Psoas muscle (tissue), 7 donors: ENCODE measurements at regions not wholly inside any gene's neighbourhood (a gene's known extent, or its start where the extent isn't known, plus 50 kb on each side); places are given as distances from the start of the nearest gene placed in this dataset.

Experiments
- ATAC-seq, 4 donors: fragments of 200-7000 bp; cut with Tn5 transposase; one replicate each; pipeline ENCODE4 v1.9.1; 2020; ENCODE audit warnings: moderate library complexity in 3 of 4, mild to moderate bottlenecking in 2 of 4
- DNase-seq, 2 donors: peaks; one replicate each; pipeline ENCODE4 v3.0.0-alpha.2; 2020
- H3K27ac ChIP-seq: fragments of 200-600 bp; one replicate; pipeline ENCODE4 v1.8.0; 2022
- H3K27me3 ChIP-seq, 3 donors: fragments of 200-600 bp in 1 of 3; one replicate each; pipeline versions ENCODE4 v1.6.1 to v1.8.0; 2013 to 2022; ENCODE audit warnings: low read length in 2 of 3, mild to moderate bottlenecking in 2 of 3, moderate library complexity in 1 of 3; ENCODE audit not compliant: insufficient read depth in 3 of 3
- H3K36me3 ChIP-seq, 2 donors: fragments of 200-600 bp in 1 of 2; one replicate each; pipeline versions ENCODE4 v1.6.1 to v1.8.0; 2013 to 2022; ENCODE audit warnings: low read depth in 1 of 2, mild to moderate bottlenecking in 1 of 2, moderate library complexity in 1 of 2; ENCODE audit not compliant: insufficient read depth in 1 of 2
- H3K4me1 ChIP-seq: fragments of 200-600 bp; one replicate; pipeline ENCODE4 v1.8.0; 2022
- H3K4me3 ChIP-seq: fragments of 200-600 bp; one replicate; pipeline ENCODE4 v1.8.0; 2022; ENCODE audit warnings: mild to moderate bottlenecking
- H3K9me3 ChIP-seq: fragments of 200-600 bp; one replicate; pipeline ENCODE4 v1.8.0; 2022
- CTCF ChIP-seq: fragments of 200-600 bp; IDR thresholded peaks from one replicate; pipeline ENCODE4 v1.8.0; 2022; ENCODE audit warnings: antibody characterized with exemption
- WGBS, 3 donors: extraction: QIAGEN DNeasy Blood & Tissue Kit; methylation state at CpG; one replicate each; pipeline versions ENCODE4 v1.1.6 to v1.1.7; 2013; 5-methylcytosine and 5-hydroxymethylcytosine counted together
- intact Hi-C, 2 donors: fragments of 100-400 bp; cut with DNase I; formaldehyde crosslinking; loops; one replicate each; pipeline versions ENCODE4 v1.11.0 to v1.14.2; 2022
- donor health status: healthy with polysubstance abuse.
- donor health status: DM: no; HTN: no; CAD: no; lungs with moderate emphysema.
- donor health status: Bipolar disorder and iron deficiency.
- donor health status: healthy.
- donor health status: DM: yes; HTN: yes; CAD: no.
- donor health status: DM: no; HTN: no; CAD: no.
- donor health status: DM: yes; HTN: yes; CAD: no.

DNA sequence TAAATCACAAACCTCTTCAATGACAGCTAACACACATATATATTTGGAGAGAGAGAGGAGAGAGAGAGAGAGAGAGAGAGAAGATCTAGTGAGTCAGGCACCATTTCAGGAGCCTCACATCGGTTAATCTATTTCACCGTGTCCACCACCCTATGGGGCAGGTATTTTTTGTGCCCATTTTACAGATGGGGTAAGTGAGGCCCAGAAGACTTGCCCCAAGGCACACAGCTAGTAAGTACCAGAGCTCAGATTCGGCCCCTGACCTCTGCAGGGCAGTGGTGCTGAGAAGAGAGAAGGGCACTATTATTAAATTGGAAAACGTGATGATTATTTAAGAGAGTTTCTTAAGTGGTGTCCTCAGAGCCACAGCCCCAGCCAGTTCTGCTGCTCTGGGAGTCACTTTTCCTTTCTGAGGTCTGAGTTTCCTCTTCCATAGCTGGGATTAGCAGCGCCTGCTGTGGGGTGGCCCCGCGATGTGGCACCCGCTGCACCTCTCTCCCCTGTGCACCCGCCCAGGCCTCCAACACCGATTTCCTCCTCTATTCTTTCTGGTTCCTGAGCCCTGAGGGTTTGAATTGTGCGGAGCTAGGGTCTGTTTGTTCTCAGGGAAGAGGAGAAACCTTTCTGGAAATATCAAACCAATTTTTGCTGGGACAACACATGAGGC, 303.9 kb downstream of the IRF8 start:
- no peaks in the 10 kb centered on the region for H3K4me1 ChIP-seq
- intact Hi-C loops = no loop called here
- no peak overlapping the region for H3K27ac ChIP-seq
- WGBS, 3 donors = 78 to 84% (median 81%) methylated on average over 11 of the region's 11 CpGs
- H3K4me3 ChIP-seq = no peak overlapping the region
- DNase-seq = no peak
- TF ChIP-seq CTCF = no peak
- no peaks in the 10 kb centered on the region for H3K9me3 ChIP-seq
- H3K36me3 ChIP-seq = no peaks in the 10 kb centered on the region
- peaks cover 0 to 48% (median 11%) of the 10 kb centered on the region in 3 donors for H3K27me3 ChIP-seq
- no peak for ATAC-seq

DNA sequence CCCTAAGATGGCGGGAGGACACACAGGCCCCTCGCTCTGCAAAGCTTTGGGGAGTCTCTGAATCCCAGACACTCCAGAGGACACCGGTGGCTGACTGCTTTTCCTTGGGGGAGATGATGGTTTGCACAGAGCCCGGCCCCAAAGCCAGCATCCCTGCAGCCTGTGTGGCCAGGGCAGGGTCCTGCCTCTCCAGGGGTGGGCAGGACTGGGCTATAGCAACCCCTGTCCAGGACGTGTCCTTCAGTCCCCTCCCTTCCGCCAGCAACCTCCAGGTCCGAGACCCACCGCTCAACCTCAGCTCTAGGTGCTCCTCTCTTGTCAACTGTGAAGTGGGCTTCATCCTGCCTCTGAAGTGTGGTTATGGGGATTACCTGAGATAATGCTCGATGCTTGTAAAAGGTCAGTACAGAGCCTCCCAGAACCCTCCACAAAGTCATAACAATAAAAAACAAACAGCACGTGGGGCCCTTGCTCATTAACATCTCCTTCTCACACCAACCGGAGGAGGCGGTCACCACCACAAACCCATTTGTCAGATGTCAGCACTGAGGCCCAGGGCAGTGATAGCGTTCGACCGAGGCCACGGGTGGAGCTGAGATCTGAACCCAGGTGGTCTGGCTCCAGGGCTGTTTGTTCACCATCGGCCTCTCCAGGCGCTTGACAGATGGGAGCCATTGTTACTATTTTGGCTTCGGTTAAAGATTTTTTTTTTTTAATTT, 304.8 kb downstream of the IRF8 start:
- H3K27me3 ChIP-seq = peaks cover 0 to 39% (median 10%) of the 10 kb centered on the region in 3 donors
- WGBS, 3 donors = 74 to 78% (median 76%) methylated on average over 19 of the region's 19 CpGs
- DNase-seq (no peak), ATAC-seq (no peak)
- no peak overlapping the region for H3K4me3 ChIP-seq
- no peak for TF ChIP-seq CTCF
- H3K36me3 ChIP-seq = no peaks in the 10 kb centered on the region
- intact Hi-C loops = no loop called here
- no peaks in the 10 kb centered on the region for H3K4me1 ChIP-seq
- H3K27ac ChIP-seq = no peak overlapping the region
- no peaks in the 10 kb centered on the region for H3K9me3 ChIP-seq

- DNase-seq (no peak), ATAC-seq (no peak)
- Histone ChIP-seq H3K4me3 (no peak overlapping the region), H3K36me3 (no peaks in the 10 kb centered on the region), H3K27ac (no peak overlapping the region), H3K27me3 (peaks cover 0 to 20% (median 4%) of the 10 kb centered on the region in 3 donors), H3K9me3 (no peaks in the 10 kb centered on the region), H3K4me1 (no peaks in the 10 kb centered on the region)
- intact Hi-C loops = no loop called here
- 68 to 70% (median 69%) methylated on average over 16 of the region's 16 CpGs for WGBS, 3 donors
- TF ChIP-seq CTCF = no peak
Observed at GRCh38 chr16:86205521-86206245, 304.6 kb upstream of the FOXF1 start.

- Histone ChIP-seq H3K4me3 (no peak overlapping the region), H3K4me1 (no peaks in the 10 kb centered on the region), H3K9me3 (no peaks in the 10 kb centered on the region), H3K27ac (no peak overlapping the region), H3K27me3 (peaks cover 0 to 6% (median 0%) of the 10 kb centered on the region in 3 donors), H3K36me3 (no peaks in the 10 kb centered on the region)
- intact Hi-C loops = no loop called here
- no peak for TF ChIP-seq CTCF
- no peak for DNase-seq
- no peak for ATAC-seq
- WGBS, 3 donors = 69 to 76% (median 70%) methylated on average over 5 of the region's 5 CpGs
Observed at GRCh38 chr16:86207350-86207749, 303.0 kb upstream of the FOXF1 start.
